CD4-positive, alpha-beta T cell treated with Interleukin-4 for 1 hour (primary cell): ENCODE measurements at regions not wholly inside any gene's neighbourhood (a gene's known extent, or its start where the extent isn't known, plus 50 kb on each side); places are given as distances from the start of the nearest gene placed in this dataset.

Experiments used
- DNase-seq, 2 donors: peaks; one replicate each; pipeline ENCODE4 v3.0.0-alpha.2; 2020 to 2022

DNA sequence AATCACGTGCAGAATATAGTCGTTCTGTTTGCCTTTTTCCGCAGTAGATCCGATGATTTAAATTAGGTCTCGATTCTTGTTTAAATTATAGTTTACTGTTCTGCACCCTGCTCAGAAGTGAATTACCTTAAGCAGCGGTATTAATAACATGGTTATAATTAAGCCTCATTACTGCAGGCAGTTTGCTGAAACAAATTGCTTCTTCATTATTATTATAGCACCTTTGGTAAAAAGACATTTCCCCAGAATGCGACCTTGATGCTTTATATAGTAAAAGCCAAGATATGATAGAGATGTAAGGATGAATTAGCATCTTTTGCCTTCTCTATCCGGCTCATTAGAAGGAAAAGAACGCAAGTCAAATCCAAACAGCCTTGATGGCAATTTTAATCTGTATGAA lies 625.2 kb upstream of the CADM1 start:
- DNase-seq = no peak

- DNase-seq = no peak
Observed at GRCh38 chr11:116126562-116126961, 622.3 kb upstream of the CADM1 start.

- no peak for DNase-seq
Observed at GRCh38 chr11:116124922-116125714, 620.9 kb upstream of the CADM1 start.

DNA sequence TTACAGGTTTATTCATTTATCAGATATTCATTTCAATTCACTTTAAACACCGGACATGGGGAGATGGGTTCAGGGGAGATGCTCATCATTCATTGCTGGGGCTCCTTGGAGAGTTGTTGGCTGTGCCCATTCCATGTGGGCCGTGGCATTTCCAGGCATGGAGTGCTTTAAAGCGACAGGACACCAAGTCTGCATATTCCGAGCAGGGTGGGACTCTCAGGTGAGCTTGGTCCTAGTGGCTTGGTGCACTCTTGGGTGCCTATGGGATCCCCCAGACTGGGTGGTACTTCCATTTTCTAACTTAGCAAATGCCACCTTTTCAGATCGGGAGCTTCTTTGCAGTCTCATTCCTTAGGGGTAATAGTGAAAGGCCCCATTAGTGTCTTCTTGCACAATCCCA lies 619.5 kb upstream of the CADM1 start:
- DNase-seq = no peak

DNA sequence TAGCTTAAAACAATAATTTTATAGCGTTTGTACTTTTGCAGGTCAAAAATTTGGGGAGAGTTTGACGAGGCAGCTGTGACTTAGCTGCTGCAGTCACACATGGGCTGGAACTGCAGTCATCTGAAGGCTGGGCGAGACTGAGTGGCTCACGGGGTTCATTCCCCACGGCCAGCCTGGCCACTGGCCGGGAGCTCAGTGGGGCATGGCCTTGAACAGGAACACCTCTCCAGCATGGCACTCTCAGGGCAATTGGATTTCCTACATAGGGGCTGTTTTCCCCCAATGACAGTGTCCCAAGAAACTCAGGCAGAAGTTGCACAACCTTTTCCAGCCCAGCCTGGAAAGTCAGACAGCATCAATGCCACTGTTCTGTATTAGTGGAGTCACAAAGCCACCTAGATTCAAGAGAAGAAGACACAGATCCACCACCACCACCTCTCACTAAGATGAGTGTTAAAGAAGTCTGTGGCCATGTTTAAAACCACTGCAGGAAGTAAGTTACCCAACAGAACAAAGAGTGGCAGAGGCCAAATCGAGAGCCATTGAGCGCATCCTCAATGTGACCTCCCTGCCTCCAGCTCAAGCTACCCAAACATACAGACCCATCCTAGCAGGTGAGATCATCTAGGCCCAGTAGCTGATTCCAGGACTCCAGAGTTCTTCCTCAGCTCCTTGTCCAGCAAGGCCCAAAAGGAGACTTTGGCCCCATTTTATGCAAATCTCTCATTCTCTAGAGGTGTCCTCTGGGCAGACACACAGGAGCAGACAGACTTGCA lies 618.7 kb upstream of the CADM1 start:
- no peak for DNase-seq

- DNase-seq = no peak
Observed at GRCh38 chr11:116119158-116119557, 614.9 kb upstream of the CADM1 start.

DNA sequence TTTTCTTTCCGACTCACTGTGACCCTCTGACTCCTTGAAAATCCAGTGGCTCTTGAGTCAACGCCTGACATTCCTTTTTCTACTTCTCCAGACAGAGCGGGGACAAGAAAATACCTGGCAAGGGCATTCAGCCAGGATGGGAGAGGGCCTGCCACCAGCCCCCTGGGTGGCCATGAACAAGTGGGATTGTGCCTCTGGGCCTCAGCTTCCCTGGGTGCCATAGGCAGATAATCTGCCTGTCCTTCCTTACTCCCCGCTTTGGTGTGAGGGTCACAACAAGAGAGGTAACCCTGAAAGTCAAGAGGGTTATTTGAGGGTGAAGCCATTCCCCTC lies 613.9 kb upstream of the CADM1 start:
- DNase-seq = no peak

DNA sequence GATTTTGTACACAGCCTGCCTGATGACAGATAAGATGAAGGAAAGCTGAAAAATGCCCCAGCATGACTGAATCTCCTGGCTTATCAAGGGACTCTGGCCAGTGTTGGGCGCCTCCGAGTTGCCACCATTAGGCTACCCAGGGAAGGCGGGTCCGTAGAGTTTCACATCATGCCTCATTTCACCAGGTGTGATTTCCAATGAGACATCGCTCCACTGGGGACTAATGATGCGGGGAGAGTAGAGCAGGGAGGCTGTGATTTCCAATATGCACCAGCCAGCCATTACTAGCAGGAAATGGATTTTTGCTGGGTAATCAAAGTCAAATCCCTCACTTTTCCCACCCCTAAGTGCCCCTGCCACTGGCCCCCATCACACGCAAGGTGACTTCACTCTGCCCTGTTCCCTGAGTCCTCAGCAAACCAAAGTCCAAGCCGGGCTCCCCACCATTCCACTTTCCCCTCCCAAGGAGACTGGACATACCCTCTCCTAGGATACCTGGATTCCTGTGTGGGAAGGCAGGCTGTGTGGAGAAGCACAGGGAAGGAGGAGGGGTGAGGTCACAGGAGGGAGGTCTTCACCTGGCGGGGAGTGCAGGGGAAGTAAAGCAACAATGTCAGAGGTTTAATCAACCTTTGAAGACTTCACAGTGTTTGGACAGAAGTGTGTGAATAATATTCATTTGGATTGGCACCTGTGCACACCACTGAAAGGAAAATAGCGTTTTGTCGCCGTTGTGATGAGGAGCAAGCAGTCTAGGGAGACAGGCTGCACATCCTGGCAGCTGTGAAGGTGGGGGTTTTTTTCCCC lies 613.3 kb upstream of the CADM1 start:
- DNase-seq = no peak

GRCh38 chr11:116115801-116116200 lies 611.6 kb upstream of the CADM1 start:
- DNase-seq = no peak

GRCh38 chr11:116114198-116114651 lies 610.0 kb upstream of the CADM1 start:
- DNase-seq = no peak

DNA sequence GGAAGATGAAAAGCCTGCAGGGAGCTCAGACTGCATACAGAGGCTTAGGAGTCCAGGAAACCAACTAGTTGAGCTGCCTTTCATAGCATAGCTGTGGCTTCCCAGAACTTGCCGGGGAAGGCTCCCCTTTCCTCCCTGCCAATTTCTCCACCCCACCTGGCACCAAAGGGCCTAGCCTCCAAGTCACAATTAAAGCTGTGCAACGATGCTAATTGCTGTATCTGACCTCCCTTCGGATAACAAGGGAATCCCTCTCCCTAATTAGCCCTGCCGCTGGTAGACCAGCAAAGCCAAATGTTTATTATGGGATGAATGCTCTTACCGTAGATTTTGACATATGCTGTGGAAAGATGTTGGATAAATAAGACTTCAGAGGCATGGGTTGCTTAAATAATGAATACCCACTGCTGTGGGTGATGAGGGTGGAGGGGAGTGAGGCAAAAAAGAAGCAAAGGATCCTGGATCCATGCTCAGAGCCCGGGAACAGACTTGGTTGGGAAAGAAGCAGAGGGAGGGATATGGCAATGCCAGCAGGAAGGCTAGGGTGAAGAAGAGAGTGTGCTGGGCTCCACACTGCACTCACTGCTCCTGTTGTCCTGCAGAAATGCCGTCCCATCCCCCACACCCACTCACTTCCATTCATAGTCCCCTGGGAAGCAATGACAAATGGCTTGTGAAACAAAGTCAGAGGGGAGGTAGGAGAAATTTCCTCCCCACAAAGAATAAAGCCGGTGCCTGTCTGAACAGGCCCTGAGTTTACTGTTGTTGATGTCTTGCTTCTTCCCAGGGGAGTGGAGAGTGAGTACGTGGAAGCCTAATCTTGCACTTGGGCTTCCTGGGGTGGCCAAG lies 608.1 kb upstream of the CADM1 start:
- DNase-seq = no peak

- no peak for DNase-seq
Observed at GRCh38 chr11:116111546-116111945, 607.3 kb upstream of the CADM1 start.

GRCh38 chr11:116110802-116111201 lies 606.6 kb upstream of the CADM1 start:
- no peak for DNase-seq

DNA sequence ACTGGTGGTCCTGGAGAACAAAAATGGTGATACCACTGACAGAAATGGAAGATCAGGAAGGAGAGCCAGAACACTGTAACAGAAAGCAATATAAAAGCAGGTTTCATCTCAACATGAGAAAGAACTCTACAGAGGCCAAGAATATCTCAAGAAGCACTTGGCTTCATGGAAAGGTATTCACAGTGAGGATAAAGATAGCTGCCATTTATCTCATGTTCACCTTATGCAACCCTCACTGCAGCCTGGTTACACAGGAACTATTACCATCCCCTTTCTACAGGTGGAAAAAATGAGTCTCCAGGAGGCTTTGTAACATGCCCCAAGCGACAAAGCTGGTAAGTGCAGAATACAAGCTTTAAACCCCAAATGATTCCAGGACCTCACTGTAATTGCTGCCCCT lies 606.1 kb upstream of the CADM1 start:
- DNase-seq = no peak

DNA sequence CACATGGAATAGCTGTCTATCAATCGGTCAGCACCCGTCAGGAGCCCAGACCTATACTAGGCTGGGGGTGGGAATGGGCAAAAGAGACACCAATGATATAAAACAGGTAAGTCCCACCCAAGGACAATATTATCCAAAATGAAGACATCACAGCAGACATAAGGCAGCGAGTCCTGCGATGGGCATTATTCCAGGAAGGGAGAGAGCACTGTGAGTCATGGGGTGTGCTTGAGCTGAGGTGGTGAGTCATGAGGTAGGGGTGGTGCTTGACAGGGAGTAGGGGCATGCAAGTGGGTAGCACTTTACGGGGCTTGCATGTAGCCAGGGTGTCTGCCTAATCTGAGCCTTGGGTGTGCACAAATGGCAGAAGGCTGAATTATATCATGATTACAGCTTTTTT lies 605.0 kb upstream of the CADM1 start:
- DNase-seq = no peak

DNA sequence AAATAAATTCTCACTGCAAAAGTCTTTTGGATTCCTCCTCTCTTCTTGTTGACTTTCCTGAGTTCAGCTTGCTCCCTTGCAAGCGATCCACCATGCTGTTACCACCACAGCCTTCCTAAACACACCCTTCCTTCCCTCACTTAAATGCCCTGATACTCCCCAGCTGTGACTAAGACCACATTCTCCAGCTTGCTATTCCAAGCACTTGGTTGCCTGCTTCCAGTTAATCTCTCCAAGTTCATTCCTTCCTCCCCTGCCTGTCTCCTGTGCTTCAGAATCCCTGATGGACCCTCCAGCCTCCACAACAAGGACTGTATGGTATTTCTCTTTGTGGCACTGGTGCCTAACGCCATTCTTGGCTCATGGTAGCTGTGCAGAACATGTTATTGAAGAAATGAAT lies 603.9 kb upstream of the CADM1 start:
- no peak for DNase-seq

- no peak for DNase-seq
Observed at GRCh38 chr11:116107229-116107628, 603.0 kb upstream of the CADM1 start.

- no peak for DNase-seq
Observed at GRCh38 chr11:116104498-116105174, 600.4 kb upstream of the CADM1 start.

DNA sequence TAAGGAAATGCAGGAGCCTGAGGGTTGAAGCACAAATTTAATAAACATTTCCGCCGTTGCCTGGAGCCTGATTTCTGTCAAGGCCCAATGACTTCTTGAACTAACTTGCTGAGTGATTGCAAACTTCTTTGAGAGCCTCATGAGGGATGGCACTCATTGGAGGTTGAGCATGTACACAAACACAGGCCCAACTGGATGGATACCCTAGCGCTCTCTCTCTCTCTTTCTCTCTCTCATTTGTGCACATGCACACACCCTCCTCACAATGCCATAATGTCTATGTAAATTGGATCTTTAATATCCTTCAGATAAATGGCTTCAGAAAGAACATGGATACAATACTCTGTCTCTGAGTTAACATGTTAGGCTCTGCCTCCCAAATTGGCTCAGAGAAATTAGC lies 597.7 kb upstream of the CADM1 start:
- DNase-seq = no peak

GRCh38 chr11:116100016-116100415 lies 595.8 kb upstream of the CADM1 start:
- no peak for DNase-seq

DNA sequence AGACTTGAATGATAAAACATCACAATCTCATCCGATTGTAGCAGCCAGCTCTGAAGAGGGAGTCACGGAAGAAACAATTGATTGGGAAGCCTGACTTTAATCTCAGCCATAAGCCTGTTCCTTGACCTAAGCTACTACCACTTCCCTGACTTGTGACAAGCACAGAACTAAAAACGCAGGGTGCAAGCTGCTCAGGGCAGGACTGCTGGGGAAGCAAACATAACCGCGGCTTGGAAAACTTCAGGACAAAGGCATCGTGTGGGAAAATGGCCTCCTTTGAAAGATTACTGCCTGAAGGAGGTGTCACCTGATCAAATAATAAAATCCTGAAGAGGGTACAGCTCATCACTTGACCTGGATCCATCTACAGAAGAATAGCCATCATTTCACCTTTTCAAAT lies 595.3 kb upstream of the CADM1 start:
- DNase-seq = no peak
